Upper lobe of left lung (tissue), 6 donors: ENCODE measurements at regions not wholly inside any gene's neighbourhood (a gene's known extent, or its start where the extent isn't known, plus 50 kb on each side); places are given as distances from the start of the nearest gene placed in this dataset.

ENCODE experiments used
- ATAC-seq, 2 donors: fragments of 200-7000 bp; cut with Tn5 transposase; one replicate each; pipeline ENCODE4 v1.9.1; 2022; ENCODE audit warnings: mild to moderate bottlenecking in 2 of 2, moderate library complexity in 2 of 2; ENCODE audit not compliant: low FRiP score in 2 of 2
- DNase-seq, 2 donors: peaks; one replicate each; pipeline ENCODE4 v3.0.0-alpha.2; 2019 to 2020
- H3K27ac ChIP-seq, 4 donors: fragments of 200-600 bp; sonication (generic); one replicate each; pipeline ENCODE4 v1.5.1; 2016 to 2019
- H3K27me3 ChIP-seq, 4 donors: fragments of 200-600 bp; sonication (generic); one replicate each; pipeline ENCODE4 v1.5.1; 2017 to 2019
- H3K36me3 ChIP-seq, 4 donors: fragments of 200-600 bp; sonication (generic); one replicate each; pipeline ENCODE4 v1.5.1; 2016 to 2019
- H3K4me1 ChIP-seq, 4 donors: fragments of 200-600 bp; sonication (generic); one replicate each; pipeline ENCODE4 v1.5.1; 2018 to 2019
- H3K4me3 ChIP-seq, 4 donors: fragments of 200-600 bp; sonication (generic); one replicate each; pipeline ENCODE4 v1.5.1; 2017 to 2019; ENCODE audit warnings: mild to moderate bottlenecking in 2 of 4, moderate library complexity in 1 of 4
- H3K9me3 ChIP-seq, 4 donors: fragments of 200-600 bp; sonication (generic); one replicate each; pipeline ENCODE4 v1.5.1; 2018 to 2019
- EP300 ChIP-seq, 4 donors: sonication (generic); formaldehyde crosslinking; IDR thresholded peaks; one replicate each; pipeline ENCODE4 v1.5.1; 2017; ENCODE audit warnings: antibody characterized with exemption in 4 of 4, control low read depth in 2 of 4
- POLR2A ChIP-seq, 4 donors: fragments of 450-650 bp; IDR thresholded peaks; one replicate each; pipeline ENCODE4 v1.5.1; 2016 to 2017; ENCODE audit warnings: antibody characterized with exemption in 4 of 4, mild to moderate bottlenecking in 2 of 4
- POLR2AphosphoS5 ChIP-seq, 2 donors: sonication (generic); formaldehyde crosslinking; IDR thresholded peaks; one replicate each; pipeline ENCODE4 v1.5.1; 2017; ENCODE audit warnings: antibody characterized with exemption in 2 of 2
- WGBS, 2 donors: methylation state at CpG; one replicate each; pipeline ENCODE4 v1.1.5; 2017 to 2018; 5-methylcytosine and 5-hydroxymethylcytosine counted together
- TF ChIP-seq, protein P1 (sequence below), 6 experiments: fragments of 450-650 bp in 4 of 6; fragments of 200-600 bp in 2 of 6; sonication (generic) in 2 of 6; IDR thresholded peaks; one replicate each; pipeline ENCODE4 v1.5.1; 2016 to 2019; ENCODE audit warnings: antibody characterized with exemption in 6 of 6
- donor health status: DM: no; HTN: no; CAD: no; lungs with moderate emphysema.
- donor health status: DM: no; HTN: yes; CAD: no; lungs with severe emphysema.

DNA sequence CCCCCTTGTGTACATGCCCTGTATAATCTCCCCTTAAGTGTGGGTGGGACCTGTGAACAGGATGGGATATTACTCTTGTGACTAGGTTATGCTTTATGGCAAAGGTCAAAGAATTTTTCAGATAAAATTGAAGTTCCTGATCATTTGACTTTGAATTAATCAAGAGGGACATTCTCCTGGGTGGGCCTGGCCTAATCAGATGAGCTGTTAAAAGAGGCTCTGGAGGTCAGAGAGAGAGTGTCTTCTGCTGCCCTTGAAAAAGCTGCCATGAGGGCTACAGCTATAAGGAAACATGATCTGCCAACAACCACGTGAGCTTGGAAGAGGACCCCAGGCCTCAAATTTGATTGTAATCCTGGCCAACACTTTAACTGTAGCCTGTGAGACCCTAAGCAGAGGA, 125.6 kb upstream of the CSF3R start:
- Histone ChIP-seq H3K4me3 (no peak overlapping the region), H3K27ac (no peak overlapping the region), H3K27me3 (no peaks in the 10 kb centered on the region), H3K9me3 (no peaks in the 10 kb centered on the region), H3K36me3 (no peaks in the 10 kb centered on the region), H3K4me1 (no peaks in the 10 kb centered on the region)
- DNase-seq (no peak), ATAC-seq (no peak)
- 22 to 41% methylated on average over 1 of the region's 1 CpG for WGBS, 2 donors
- TF ChIP-seq POLR2A (IDR thresholded peaks at IDR 0.05) (no peak), EP300 (IDR thresholded peaks at IDR 0.05) (no peak), POLR2AphosphoS5 (IDR thresholded peaks at IDR 0.05) (no peak)
- TF ChIP-seq, protein P1, sequence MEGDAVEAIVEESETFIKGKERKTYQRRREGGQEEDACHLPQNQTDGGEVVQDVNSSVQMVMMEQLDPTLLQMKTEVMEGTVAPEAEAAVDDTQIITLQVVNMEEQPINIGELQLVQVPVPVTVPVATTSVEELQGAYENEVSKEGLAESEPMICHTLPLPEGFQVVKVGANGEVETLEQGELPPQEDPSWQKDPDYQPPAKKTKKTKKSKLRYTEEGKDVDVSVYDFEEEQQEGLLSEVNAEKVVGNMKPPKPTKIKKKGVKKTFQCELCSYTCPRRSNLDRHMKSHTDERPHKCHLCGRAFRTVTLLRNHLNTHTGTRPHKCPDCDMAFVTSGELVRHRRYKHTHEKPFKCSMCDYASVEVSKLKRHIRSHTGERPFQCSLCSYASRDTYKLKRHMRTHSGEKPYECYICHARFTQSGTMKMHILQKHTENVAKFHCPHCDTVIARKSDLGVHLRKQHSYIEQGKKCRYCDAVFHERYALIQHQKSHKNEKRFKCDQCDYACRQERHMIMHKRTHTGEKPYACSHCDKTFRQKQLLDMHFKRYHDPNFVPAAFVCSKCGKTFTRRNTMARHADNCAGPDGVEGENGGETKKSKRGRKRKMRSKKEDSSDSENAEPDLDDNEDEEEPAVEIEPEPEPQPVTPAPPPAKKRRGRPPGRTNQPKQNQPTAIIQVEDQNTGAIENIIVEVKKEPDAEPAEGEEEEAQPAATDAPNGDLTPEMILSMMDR (IDR thresholded peaks at IDR 0.05): no peak

DNA sequence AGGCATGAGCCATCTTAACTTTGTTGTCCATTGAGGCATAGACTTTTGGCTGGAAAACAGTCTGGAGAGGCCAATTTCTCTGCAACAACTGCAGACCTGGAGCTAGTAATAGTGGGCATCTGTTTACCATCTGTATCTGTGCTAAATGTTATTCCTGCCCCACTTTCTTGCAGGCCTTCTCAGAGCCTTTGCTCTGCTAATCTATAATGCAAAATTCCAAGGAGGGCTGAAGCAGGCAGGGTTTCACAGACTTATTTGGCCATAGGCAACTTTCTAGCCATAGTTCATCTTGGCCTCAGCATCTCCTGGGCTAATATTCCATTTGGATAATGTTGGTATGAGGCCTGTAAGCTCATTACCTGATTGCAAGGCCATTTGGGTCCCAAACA, 124.5 kb upstream of the CSF3R start:
- Histone ChIP-seq H3K9me3 (no peaks in the 10 kb centered on the region), H3K4me1 (no peaks in the 10 kb centered on the region), H3K27me3 (no peaks in the 10 kb centered on the region), H3K36me3 (no peaks in the 10 kb centered on the region), H3K27ac (no peak overlapping the region), H3K4me3 (no peak overlapping the region)
- ATAC-seq (no peak), DNase-seq (no peak)
- TF ChIP-seq, protein P1 (IDR thresholded peaks at IDR 0.05): no peak
- TF ChIP-seq EP300 (IDR thresholded peaks at IDR 0.05): no peak
- no peak for TF ChIP-seq POLR2AphosphoS5 (IDR thresholded peaks at IDR 0.05)
- no peak for TF ChIP-seq POLR2A (IDR thresholded peaks at IDR 0.05)

DNA sequence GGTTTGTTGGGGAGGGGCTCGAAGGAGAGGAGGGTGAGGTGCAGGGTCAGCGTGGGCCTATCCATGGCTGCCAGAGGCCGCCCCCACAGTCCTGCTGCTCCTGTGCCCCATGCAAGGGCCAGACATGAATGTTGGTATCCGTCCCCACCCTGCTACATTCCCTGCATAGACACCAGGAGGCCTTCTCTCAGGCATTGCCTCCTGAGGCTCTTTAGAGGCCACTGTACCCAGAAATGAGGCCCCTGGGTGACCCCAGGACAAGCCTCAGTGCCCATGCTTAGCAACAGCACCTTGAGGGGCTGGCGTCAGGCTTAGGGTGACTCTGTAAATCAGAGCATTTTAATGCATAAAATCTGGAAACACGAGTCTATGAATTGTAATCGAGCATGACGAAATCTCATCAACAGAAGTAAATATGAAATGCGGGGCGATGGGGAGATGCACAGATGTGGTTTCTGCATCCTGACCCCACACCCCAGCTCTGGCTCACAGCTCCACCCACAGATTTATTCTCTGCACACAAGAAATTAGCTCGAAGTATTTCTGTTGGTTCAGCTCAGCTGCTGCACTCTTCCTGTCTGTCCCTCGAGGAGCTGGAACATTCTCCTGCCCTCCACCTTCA, 124.0 kb upstream of the CSF3R start:
- no peak overlapping the region for H3K4me3 ChIP-seq
- 61 to 71% methylated on average over 12 of the region's 12 CpGs for WGBS, 2 donors
- H3K9me3 ChIP-seq: no peaks in the 10 kb centered on the region
- DNase-seq (no peak), ATAC-seq (no peak)
- H3K27me3 ChIP-seq: no peaks in the 10 kb centered on the region
- no peak overlapping the region for H3K27ac ChIP-seq
- TF ChIP-seq POLR2A (IDR thresholded peaks at IDR 0.05) (no peak), EP300 (IDR thresholded peaks at IDR 0.05) (no peak), POLR2AphosphoS5 (IDR thresholded peaks at IDR 0.05) (no peak)
- TF ChIP-seq, protein P1 (IDR thresholded peaks at IDR 0.05): no peak
- H3K36me3 ChIP-seq: no peaks in the 10 kb centered on the region
- H3K4me1 ChIP-seq: no peaks in the 10 kb centered on the region

DNA sequence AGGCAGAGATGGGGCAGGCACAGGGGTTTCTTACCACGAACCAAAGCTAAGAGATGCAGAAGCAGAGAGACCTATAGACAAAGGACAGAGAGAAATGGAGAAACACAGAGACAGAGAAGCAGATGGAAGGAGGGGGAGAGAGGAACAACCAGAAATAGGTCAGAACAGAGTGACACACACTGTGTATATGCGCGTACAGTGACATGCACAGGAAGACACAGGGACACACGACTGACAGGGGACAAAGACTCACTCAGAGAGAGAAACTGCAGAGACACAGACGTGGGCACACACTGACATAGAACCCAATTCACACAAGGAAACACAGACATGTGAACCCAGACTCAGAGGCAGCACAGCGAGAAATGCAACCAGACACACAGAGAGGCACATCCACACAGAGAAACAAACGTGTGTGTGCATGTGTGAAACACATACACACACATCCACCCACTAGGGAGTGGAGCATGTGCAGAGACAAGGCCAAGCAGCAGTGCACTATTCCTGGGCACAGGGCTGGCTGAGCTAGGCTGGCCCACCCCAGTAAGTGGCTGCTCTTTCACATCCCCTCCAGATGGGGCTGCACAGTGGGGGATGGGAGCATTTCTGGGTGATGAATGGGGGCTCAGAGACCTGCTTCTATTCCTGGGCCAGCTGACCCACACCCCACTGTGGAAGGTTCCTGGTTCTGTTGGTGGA, 123.4 kb upstream of the CSF3R start:
- Histone ChIP-seq H3K27ac (no peak overlapping the region), H3K4me3 (no peak overlapping the region), H3K36me3 (no peaks in the 10 kb centered on the region), H3K4me1 (no peaks in the 10 kb centered on the region), H3K27me3 (no peaks in the 10 kb centered on the region), H3K9me3 (no peaks in the 10 kb centered on the region)
- TF ChIP-seq EP300 (IDR thresholded peaks at IDR 0.05) (no peak), POLR2A (IDR thresholded peaks at IDR 0.05) (no peak), POLR2AphosphoS5 (IDR thresholded peaks at IDR 0.05) (no peak)
- TF ChIP-seq, protein P1 (IDR thresholded peaks at IDR 0.05): no peak
- 60 to 63% methylated on average over 7 of the region's 7 CpGs for WGBS, 2 donors
- no peak for ATAC-seq
- DNase-seq: no peak

DNA sequence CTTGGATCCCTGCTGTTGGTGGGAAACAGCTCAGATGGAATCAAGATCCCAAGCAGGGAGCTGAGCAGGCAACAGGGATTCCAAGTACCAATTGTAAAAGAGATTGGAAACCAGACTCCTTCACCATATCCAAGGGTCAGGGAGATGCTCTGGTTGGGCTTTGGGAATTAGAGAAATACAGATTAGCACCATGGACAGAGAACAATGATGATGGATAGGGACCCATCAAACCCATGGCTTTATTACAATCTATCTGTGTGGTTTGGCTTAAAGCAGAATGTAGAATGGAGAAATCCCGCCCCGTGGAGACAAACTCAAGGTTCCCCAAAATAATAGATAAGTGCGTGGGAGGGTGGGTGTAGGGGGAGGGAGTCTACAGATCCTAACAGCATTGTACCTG, 120.7 kb upstream of the CSF3R start:
- Histone ChIP-seq H3K27me3 (no peaks in the 10 kb centered on the region), H3K27ac (no peak overlapping the region), H3K9me3 (no peaks in the 10 kb centered on the region), H3K36me3 (no peaks in the 10 kb centered on the region), H3K4me3 (no peak overlapping the region), H3K4me1 (no peaks in the 10 kb centered on the region)
- TF ChIP-seq POLR2A (IDR thresholded peaks at IDR 0.05): no peak
- 75 to 85% methylated on average over 3 of the region's 3 CpGs for WGBS, 2 donors
- no peak for ATAC-seq
- no peak for DNase-seq
